Endothelial cell of umbilical vein (primary cell): ENCODE measurements at regions not wholly inside any gene's neighbourhood (a gene's known extent, or its start where the extent isn't known, plus 50 kb on each side); places are given as distances from the start of the nearest gene placed in this dataset.

Experiments
- BruUV-seq: library from RNA; stranded (reverse); fragments of 400-500 nt; replicated peaks from 2 replicates; lab custom pipeline; 2021; lab: Mats Ljungman, UMichigan
- CTCF ChIA-PET: fragments of 300-600, 350-600 bp; sonication (Branson Sonifier 250); formaldehyde crosslinking; loops from one replicate; lab custom pipeline; 2021; ENCODE audit warnings: antibody characterized with exemption, inconsistent platforms; lab: Charles Lee
- POLR2A ChIA-PET: fragments of 300-600, 350-600 bp; sonication (Branson Sonifier 250); formaldehyde crosslinking; loops from one replicate; lab custom pipeline; 2021; ENCODE audit warnings: antibody characterized with exemption, inconsistent platforms; lab: Charles Lee
- DNase-seq: peaks from one replicate; pipeline ENCODE4 v3.0.0-alpha.2; 2011; ENCODE audit warnings: low read depth, low spot score
- FAIRE-seq: peaks from 2 replicates; lab custom pipeline; 2011; peaks lifted over from hg19 to GRCh38; lab: Jason Lieb, UNC
- H2AFZ ChIP-seq: 2 replicates; pipeline ENCODE4 v1.6.0; 2012; ENCODE audit warnings: low read depth, low read length, control low read depth, inconsistent platforms
- H3K27ac ChIP-seq: 2 replicates; pipeline ENCODE4 v1.5.1; 2011; ENCODE audit warnings: low read depth, mild to moderate bottlenecking, control low read depth, low read length, moderate library complexity; ENCODE audit not compliant: insufficient read depth
- H3K27me3 ChIP-seq, 2 experiments: 2 replicates each; pipeline versions ENCODE4 v1.6.0 to v1.6.1; 2011; ENCODE audit warnings: low read length in 2 of 2, mixed read lengths in 1 of 2; ENCODE audit not compliant: control insufficient read depth in 2 of 2, insufficient read depth in 2 of 2
- H3K36me3 ChIP-seq, 2 experiments: 2 replicates in 1 of 2; 3 replicates in 1 of 2; pipeline ENCODE4 v1.5.1; 2011; ENCODE audit warnings: low read length in 2 of 2, mild to moderate bottlenecking in 1 of 2, moderate library complexity in 1 of 2; ENCODE audit not compliant: control insufficient read depth in 2 of 2, insufficient read depth in 2 of 2; ENCODE audit errors: extremely low read depth in 1 of 2
- H3K4me1 ChIP-seq: 3 replicates; pipeline ENCODE4 v1.5.1; 2011; ENCODE audit warnings: mild to moderate bottlenecking, low read length; ENCODE audit not compliant: control insufficient read depth, insufficient read depth; ENCODE audit errors: extremely low read depth
- H3K4me2 ChIP-seq: 2 replicates; pipeline ENCODE4 v1.6.1; 2011; ENCODE audit warnings: low read length, control low read depth, mixed read lengths; ENCODE audit not compliant: insufficient read depth
- H3K4me3 ChIP-seq, 3 experiments: fragments of 200-600 bp in 1 of 3; sonication (generic), shearing (Covaris generic) in 1 of 3; replicated peaks in 1 of 3; 2 replicates each; pipeline ENCODE4 v1.5.1; 2011 to 2016; ENCODE audit warnings: control low read depth in 3 of 3, low read length in 3 of 3, mild to moderate bottlenecking in 2 of 3, inconsistent platforms in 1 of 3, low read depth in 1 of 3, moderate library complexity in 1 of 3; ENCODE audit not compliant: insufficient read depth in 1 of 3
- H3K79me2 ChIP-seq: 2 replicates; pipeline ENCODE4 v1.6.0; 2012; ENCODE audit warnings: low read length, inconsistent platforms; ENCODE audit not compliant: control insufficient read depth, insufficient read depth
- H3K9ac ChIP-seq: replicated peaks from 2 replicates; pipeline ENCODE3; 2011; ENCODE audit warnings: low read length, control low read depth; ENCODE audit not compliant: insufficient read depth; ENCODE audit errors: extremely low read depth
- H3K9me1 ChIP-seq: replicated peaks from 3 replicates; pipeline ENCODE4 v1.6.0; 2011; ENCODE audit warnings: mild to moderate bottlenecking, low read length; ENCODE audit not compliant: control insufficient read depth, insufficient read depth; ENCODE audit errors: extremely low read depth
- H3K9me3 ChIP-seq: replicated peaks from 2 replicates; pipeline ENCODE4 v1.5.1; 2012; ENCODE audit warnings: low read length, inconsistent platforms; ENCODE audit not compliant: control insufficient read depth, insufficient read depth
- H4K20me1 ChIP-seq: replicated peaks from 2 replicates; pipeline ENCODE3; 2011; ENCODE audit warnings: mild to moderate bottlenecking, low read length; ENCODE audit not compliant: control insufficient read depth, insufficient read depth; ENCODE audit errors: extremely low read depth
- CTCF ChIP-seq, 2 donors: IDR thresholded peaks; 1 replicate in 1 of 2; 2 replicates in 1 of 2; pipeline ENCODE4 v1.5.1; 2011; ENCODE audit warnings: low read length in 2 of 2, mild to moderate bottlenecking in 2 of 2, moderate library complexity in 2 of 2, control low read depth in 1 of 2, inconsistent platforms in 1 of 2, low read depth in 1 of 2; ENCODE audit not compliant: insufficient read depth in 1 of 2; ENCODE audit errors: extremely low read depth in 1 of 2
- EZH2 ChIP-seq: IDR thresholded peaks from 2 replicates; pipeline ENCODE4 v1.6.1; 2012; ENCODE audit warnings: borderline replicate concordance, low read depth, mild to moderate bottlenecking, moderate library complexity, low read length, inconsistent platforms; ENCODE audit not compliant: severe bottlenecking
- FOS ChIP-seq: IDR thresholded peaks from 2 replicates; pipeline ENCODE4 v1.6.1; 2011; ENCODE audit warnings: mild to moderate bottlenecking, low read length, moderate library complexity, borderline replicate concordance; ENCODE audit not compliant: insufficient read depth
- GATA2 ChIP-seq: IDR thresholded peaks from 2 replicates; pipeline ENCODE4 v1.7.0; 2011; ENCODE audit warnings: low read depth, mild to moderate bottlenecking, moderate library complexity, mixed read lengths, low read length; ENCODE audit not compliant: insufficient read length, insufficient read depth
- JUN ChIP-seq: IDR thresholded peaks from 2 replicates; pipeline ENCODE4 v1.6.1; 2011; ENCODE audit warnings: borderline replicate concordance, low read depth; ENCODE audit not compliant: insufficient read length, insufficient read depth
- MAX ChIP-seq: IDR thresholded peaks from 2 replicates; pipeline ENCODE4 v1.6.1; 2011; ENCODE audit not compliant: insufficient read depth, insufficient read length
- MYC ChIP-seq: IDR thresholded peaks from one replicate; pipeline ENCODE4 v1.6.1; 2011; ENCODE audit warnings: mild to moderate bottlenecking, low read depth, low read length
- POLR2A ChIP-seq: IDR thresholded peaks from 2 replicates; pipeline ENCODE4 v1.6.1; 2012; ENCODE audit warnings: low read depth, mild to moderate bottlenecking, control low read depth, low read length
- POLR2AphosphoS5 ChIP-seq: IDR thresholded peaks from 2 replicates; pipeline ENCODE4 v1.6.1; 2012; ENCODE audit warnings: low read depth, mild to moderate bottlenecking, control low read depth, low read length, moderate library complexity; ENCODE audit not compliant: insufficient read depth
- dilution Hi-C: fragments of 300-500 bp; cut with MboI; formaldehyde crosslinking; loops from one replicate; pipeline ENCODE4 v1.15.0; 2019; ENCODE audit warnings: low sequenced_read_pairs; ENCODE audit not compliant: extremely low pct_ligation_motif_present
- intact Hi-C: fragments of 100-400 bp; cut with micrococcal nuclease; formaldehyde crosslinking; loops from one replicate; pipeline ENCODE4 v1.10.0; 2022

- ChIA-PET POLR2A (no interaction called here), CTCF (interaction anchor here (1.5 kb wide), 1 partner anchor 228 kb away, joined by 10 read pairs; no protein-coding TSS in a partner anchor)
- Histone ChIP-seq H3K9me3 (no peaks in the 10 kb centered on the region), H3K9ac (no peak overlapping the region), H3K4me3 (no peak overlapping the region), H3K27ac (no peak overlapping the region), H3K27me3 (peaks cover 2 to 9% of the 10 kb centered on the region in 2 experiments), H3K79me2 (no peaks in the 10 kb centered on the region), H3K4me2 (no peak overlapping the region), H3K36me3 (no peaks in the 10 kb centered on the region), H2AFZ (no peak overlapping the region), H3K4me1 (no peaks in the 10 kb centered on the region), H3K9me1 (no peaks in the 10 kb centered on the region), H4K20me1 (no peaks in the 10 kb centered on the region)
- intact Hi-C loops = no loop called here
- FAIRE-seq = no peak
- TF ChIP-seq GATA2 (no peak), MYC (no peak), FOS (no peak)
- dilution Hi-C loops = no loop called here
- no peak for DNase-seq
- BruUV-seq = no TSS peak
Observed at GRCh38 chr14:61898568-61898967, 136.3 kb downstream of the SNAPC1 start.

GRCh38 chr14:61899497-61899896, 137.3 kb downstream of the SNAPC1 start:
- Histone ChIP-seq H3K27ac (no peak overlapping the region), H3K27me3 (peaks cover 2 to 12% of the 10 kb centered on the region in 2 experiments), H3K79me2 (no peaks in the 10 kb centered on the region), H3K4me1 (no peaks in the 10 kb centered on the region), H3K9me1 (no peaks in the 10 kb centered on the region), H3K4me2 (no peak overlapping the region), H3K9me3 (no peaks in the 10 kb centered on the region), H3K36me3 (no peaks in the 10 kb centered on the region), H2AFZ (no peak overlapping the region), H4K20me1 (no peaks in the 10 kb centered on the region), H3K4me3 (no peak overlapping the region), H3K9ac (no peak overlapping the region)
- POLR2A ChIA-PET = no interaction called here
- no peak for FAIRE-seq
- no TSS peak for BruUV-seq
- TF ChIP-seq GATA2 (no peak), POLR2AphosphoS5 (no peak), EZH2 (no peak), JUN (no peak), FOS (no peak), MAX (no peak), MYC (no peak), CTCF (IDR thresholded peaks at IDR 0.05; ENCODE audit: extremely low read depth in 1 of 2, insufficient read depth in 1 of 2, low read depth in 1 of 2, low read length in 2 of 2) (no peak), POLR2A (no peak)
- dilution Hi-C loops = no loop called here
- CTCF ChIA-PET = interaction anchor here (1.0 to 1.5 kb wide), 2 partner anchors 9 to 227 kb away, joined by 3 to 4 read pairs; no protein-coding TSS in a partner anchor
- intact Hi-C loops = no loop called here
- DNase-seq = no peak
